PC-9 (cell line): ENCODE measurements at regions not wholly inside any gene's neighbourhood (a gene's known extent, or its start where the extent isn't known, plus 50 kb on each side); places are given as distances from the start of the nearest gene placed in this dataset.

Experiments
- BruUV-seq: library from RNA; stranded (reverse); fragments of 400-500 nt; replicated peaks from 2 replicates; lab custom pipeline; 2021; lab: Mats Ljungman, UMichigan
- CTCF ChIA-PET: fragments of 300-600 bp; sonication (Branson Sonifier 250); formaldehyde crosslinking; loops from one replicate; lab custom pipeline; 2022; ENCODE audit warnings: antibody characterized with exemption; lab: Charles Lee
- POLR2A ChIA-PET: fragments of 300-600 bp; sonication (Branson Sonifier 250); formaldehyde crosslinking; loops from one replicate; lab custom pipeline; 2022; ENCODE audit warnings: antibody characterized with exemption; ENCODE audit not compliant: unreplicated experiment; lab: Charles Lee
- DNase-seq, 2 experiments: peaks; one replicate each; pipeline versions ENCODE4 v3.0.0 to v3.0.0-alpha.2; 2015 to 2022; ENCODE audit warnings: mixed read lengths in 1 of 2
- H2AFZ ChIP-seq: fragments of 200-600 bp; sonication (generic); 2 replicates; pipeline ENCODE4 v1.8.1; 2017; ENCODE audit warnings: antibody characterized with exemption
- H3F3A ChIP-seq: fragments of 200-600 bp; sonication (generic); 2 replicates; pipeline ENCODE4 v1.8.1; 2017; ENCODE audit warnings: antibody characterized with exemption, mild to moderate bottlenecking, low read depth; ENCODE audit not compliant: insufficient read depth
- H3K27ac ChIP-seq: fragments of 200-600 bp; sonication (generic); 2 replicates; pipeline ENCODE4 v1.6.1; 2016; ENCODE audit warnings: mixed run types
- H3K27me3 ChIP-seq: fragments of 200-600 bp; sonication (generic); 2 replicates; pipeline ENCODE4 v1.6.1; 2016; ENCODE audit warnings: low read depth, mixed run types; ENCODE audit not compliant: insufficient read depth
- H3K36me3 ChIP-seq: fragments of 200-600 bp; sonication (generic); 2 replicates; pipeline ENCODE4 v1.6.1; 2016; ENCODE audit warnings: low read depth, mixed run types
- H3K4me1 ChIP-seq: fragments of 200-600 bp; sonication (generic); replicated peaks from 2 replicates; pipeline ENCODE4 v1.6.1; 2016; ENCODE audit warnings: mixed run types; ENCODE audit not compliant: insufficient read depth
- H3K4me2 ChIP-seq: fragments of 200-600 bp; sonication (generic); 2 replicates; pipeline ENCODE4 v1.6.1; 2017; ENCODE audit warnings: mixed run types
- H3K4me3 ChIP-seq: fragments of 200-600 bp; sonication (generic); 2 replicates; pipeline ENCODE4 v1.6.1; 2016; ENCODE audit warnings: mixed run types
- H3K79me2 ChIP-seq: fragments of 200-600 bp; sonication (generic); 2 replicates; pipeline ENCODE4 v1.6.1; 2017; ENCODE audit warnings: low read depth, mixed run types
- H3K9me2 ChIP-seq: fragments of 200-600 bp; sonication (generic); 2 replicates; pipeline ENCODE4 v1.8.1; 2017; ENCODE audit warnings: mild to moderate bottlenecking; ENCODE audit not compliant: insufficient read depth
- H3K9me3 ChIP-seq: fragments of 200-600 bp; sonication (generic); 2 replicates; pipeline ENCODE4 v1.8.1; 2016; ENCODE audit warnings: low read depth; ENCODE audit not compliant: insufficient read depth
- H4K20me1 ChIP-seq: fragments of 200-600 bp; sonication (generic); 2 replicates; pipeline ENCODE4 v1.8.1; 2017; ENCODE audit not compliant: insufficient read depth
- CTCF ChIP-seq: fragments of 200-600 bp; sonication (generic); conservative IDR thresholded peaks from 2 replicates; pipeline ENCODE4 v1.6.1; 2017; ENCODE audit warnings: mixed run types, antibody characterized with exemption, mild to moderate bottlenecking, moderate library complexity
- EZH2 ChIP-seq: fragments of 200-600 bp; sonication (generic); IDR thresholded peaks from 2 replicates; pipeline ENCODE4 v1.8.0; 2017; ENCODE audit warnings: antibody characterized with exemption, low read depth
- intact Hi-C: fragments of 100-400 bp; cut with micrococcal nuclease; formaldehyde crosslinking; loops from one replicate; pipeline ENCODE4 v1.10.0; 2022; ENCODE audit not compliant: unreplicated experiment

- 0 out of 2 replicates have a peak, but pooled peaks cover 3% of the 10 kb centered on the region for H3K9me3 ChIP-seq
- no peak overlapping the region for H2AFZ ChIP-seq
- peaks cover 8% of the 10 kb centered on the region; the same call in 1 of the 2 replicates for H3K4me1 ChIP-seq
- no peaks in the 10 kb centered on the region for H3K9me2 ChIP-seq
- no peak overlapping the region for H3K4me3 ChIP-seq
- no peak overlapping the region for H3K27ac ChIP-seq
- TF ChIP-seq CTCF, result no peak
- no peak for TF ChIP-seq EZH2
- H4K20me1 ChIP-seq, result no peaks in the 10 kb centered on the region
- H3K79me2 ChIP-seq, result no peaks in the 10 kb centered on the region
- no peaks in the 10 kb centered on the region for H3F3A ChIP-seq
- BruUV-seq, result no TSS peak
- POLR2A ChIA-PET, result no interaction called here
- no peaks in the 10 kb centered on the region for H3K36me3 ChIP-seq
- CTCF ChIA-PET, result no interaction called here
- intact Hi-C loops, result no loop called here
- no peak overlapping the region for H3K4me2 ChIP-seq
- no peak for DNase-seq
- no peaks in the 10 kb centered on the region for H3K27me3 ChIP-seq
These were observed 398.9 kb downstream of the FBXO15 start for GRCh38 chr18:73748731-73749130.

GRCh38 chr18:73746101-73746500 lies 401.5 kb downstream of the FBXO15 start:
- H3F3A ChIP-seq, result no peaks in the 10 kb centered on the region
- H3K4me1 ChIP-seq, result no peaks in the 10 kb centered on the region
- ChIA-PET POLR2A (no interaction called here), CTCF (interaction anchor here (0.6 kb wide), 1 partner anchor 216 kb away, joined by 3 read pairs; no protein-coding TSS in a partner anchor)
- no peaks in the 10 kb centered on the region for H3K79me2 ChIP-seq
- H3K9me3 ChIP-seq, result 0 out of 2 replicates have a peak, but pooled peaks cover 3% of the 10 kb centered on the region
- intact Hi-C loops, result no loop called here
- H3K27me3 ChIP-seq, result no peaks in the 10 kb centered on the region
- TF ChIP-seq CTCF, result no peak
- H3K27ac ChIP-seq, result no peak overlapping the region
- H3K36me3 ChIP-seq, result no peaks in the 10 kb centered on the region
- H3K9me2 ChIP-seq, result no peaks in the 10 kb centered on the region
- H3K4me2 ChIP-seq, result no peak overlapping the region
- no peak overlapping the region for H3K4me3 ChIP-seq
- no peaks in the 10 kb centered on the region for H4K20me1 ChIP-seq
- no TSS peak for BruUV-seq
- no peak overlapping the region for H2AFZ ChIP-seq
- no peak for DNase-seq

GRCh38 chr18:73742957-73743356 lies 404.7 kb downstream of the FBXO15 start:
- no peak overlapping the region for H2AFZ ChIP-seq
- POLR2A ChIA-PET, result no interaction called here
- TF ChIP-seq CTCF (no peak), EZH2 (no peak)
- H4K20me1 ChIP-seq, result no peaks in the 10 kb centered on the region
- no peak for DNase-seq
- intact Hi-C loops, result no loop called here
- no peaks in the 10 kb centered on the region for H3K4me1 ChIP-seq
- no peaks in the 10 kb centered on the region for H3K27me3 ChIP-seq
- no peaks in the 10 kb centered on the region for H3K36me3 ChIP-seq
- no peak overlapping the region for H3K4me3 ChIP-seq
- H3K27ac ChIP-seq, result no peak overlapping the region
- H3K9me3 ChIP-seq, result no peaks in the 10 kb centered on the region
- no peaks in the 10 kb centered on the region for H3K9me2 ChIP-seq
- BruUV-seq, result no TSS peak
- H3F3A ChIP-seq, result no peaks in the 10 kb centered on the region
- no peak overlapping the region for H3K4me2 ChIP-seq
- no peaks in the 10 kb centered on the region for H3K79me2 ChIP-seq
- CTCF ChIA-PET, result no interaction called here
